Lower leg skin (tissue), 4 donors: ENCODE measurements at regions not wholly inside any gene's neighbourhood (a gene's known extent, or its start where the extent isn't known, plus 50 kb on each side); places are given as distances from the start of the nearest gene placed in this dataset.

Source experiments
- DNase-seq, 2 donors: peaks; one replicate each; pipeline ENCODE4 v3.0.0-alpha.2; 2019; ENCODE audit warnings: low spot score in 2 of 2
- H3K4me3 ChIP-seq: fragments of 200-600 bp; sonication (generic); 2 replicates; pipeline ENCODE4 v1.5.1; 2017; ENCODE audit warnings: mild to moderate bottlenecking, low read depth; ENCODE audit not compliant: poor library complexity, severe bottlenecking
- POLR2A ChIP-seq, 2 donors: fragments of 450-650 bp; IDR thresholded peaks; one replicate each; pipeline ENCODE4 v1.6.1; 2016 to 2017; ENCODE audit warnings: antibody characterized with exemption in 2 of 2, mild to moderate bottlenecking in 1 of 2, moderate library complexity in 1 of 2
- WGBS, 2 donors: methylation state at CpG; one replicate each; pipeline ENCODE4 v1.1.5; 2018; 5-methylcytosine and 5-hydroxymethylcytosine counted together
- intact Hi-C: fragments of 100-400 bp; cut with DNase I; formaldehyde crosslinking; loops from one replicate; pipeline ENCODE4 v1.15.0; 2023; ENCODE audit warnings: low total_unique reads
- TF ChIP-seq, protein P1 (sequence below), 3 donors: fragments of 450-650 bp; IDR thresholded peaks; one replicate each; pipeline ENCODE4 v1.5.1; 2016; ENCODE audit warnings: antibody characterized with exemption in 3 of 3, mild to moderate bottlenecking in 3 of 3, moderate library complexity in 2 of 3

DNA sequence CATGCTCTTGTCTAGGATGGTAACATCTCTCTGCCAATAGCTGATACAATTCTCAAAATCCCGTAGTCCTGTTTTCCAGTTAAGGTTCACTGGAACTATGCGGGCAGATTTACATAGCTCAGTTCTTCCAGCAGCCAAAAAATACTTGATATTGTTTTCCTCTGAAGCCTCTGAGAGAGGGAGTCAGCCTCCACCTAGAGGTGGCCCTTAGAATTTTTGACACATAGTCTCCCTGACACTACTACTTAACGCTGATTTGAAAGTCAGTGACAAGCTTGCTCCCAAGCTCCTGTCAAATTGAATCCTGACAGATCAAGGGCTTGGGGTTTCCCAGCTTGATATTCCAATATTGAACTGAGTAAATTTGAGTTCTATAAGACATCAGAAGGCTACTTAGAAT, 1780.1 kb downstream of the TP53TG3F start:
- TF ChIP-seq, protein P1, sequence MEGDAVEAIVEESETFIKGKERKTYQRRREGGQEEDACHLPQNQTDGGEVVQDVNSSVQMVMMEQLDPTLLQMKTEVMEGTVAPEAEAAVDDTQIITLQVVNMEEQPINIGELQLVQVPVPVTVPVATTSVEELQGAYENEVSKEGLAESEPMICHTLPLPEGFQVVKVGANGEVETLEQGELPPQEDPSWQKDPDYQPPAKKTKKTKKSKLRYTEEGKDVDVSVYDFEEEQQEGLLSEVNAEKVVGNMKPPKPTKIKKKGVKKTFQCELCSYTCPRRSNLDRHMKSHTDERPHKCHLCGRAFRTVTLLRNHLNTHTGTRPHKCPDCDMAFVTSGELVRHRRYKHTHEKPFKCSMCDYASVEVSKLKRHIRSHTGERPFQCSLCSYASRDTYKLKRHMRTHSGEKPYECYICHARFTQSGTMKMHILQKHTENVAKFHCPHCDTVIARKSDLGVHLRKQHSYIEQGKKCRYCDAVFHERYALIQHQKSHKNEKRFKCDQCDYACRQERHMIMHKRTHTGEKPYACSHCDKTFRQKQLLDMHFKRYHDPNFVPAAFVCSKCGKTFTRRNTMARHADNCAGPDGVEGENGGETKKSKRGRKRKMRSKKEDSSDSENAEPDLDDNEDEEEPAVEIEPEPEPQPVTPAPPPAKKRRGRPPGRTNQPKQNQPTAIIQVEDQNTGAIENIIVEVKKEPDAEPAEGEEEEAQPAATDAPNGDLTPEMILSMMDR (IDR thresholded peaks at IDR 0.05), result no peak
- no peak for DNase-seq
- 53 to 63% methylated on average over 3 of the region's 3 CpGs for WGBS, 2 donors
- intact Hi-C loops, result loop anchor here (10.0 kb wide), 1 partner anchor 155 kb away; no protein-coding TSS in a partner anchor
- H3K4me3 ChIP-seq, result no peak overlapping the region

DNA sequence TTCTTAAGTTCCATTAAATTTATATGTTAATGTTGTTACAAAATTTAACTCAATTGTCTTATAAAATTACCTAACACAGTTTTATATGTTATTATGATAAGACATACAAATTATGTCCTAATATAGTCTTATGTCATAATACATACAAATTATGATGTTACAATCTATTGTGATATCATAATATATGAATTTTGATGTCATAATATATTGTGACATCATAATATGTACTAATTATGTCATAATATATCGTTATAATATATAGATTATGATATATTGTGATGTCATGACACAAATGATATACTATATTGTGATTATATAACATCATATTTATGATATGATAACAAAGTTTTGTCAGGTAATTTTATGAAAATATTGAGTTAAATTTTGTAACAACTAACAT, 1789.6 kb downstream of the TP53TG3F start:
- intact Hi-C loops, result no loop called here
- 16 to 27% methylated on average over 1 of the region's 1 CpG for WGBS, 2 donors
- TF ChIP-seq POLR2A (IDR thresholded peaks at IDR 0.05), result no peak
- TF ChIP-seq, protein P1 (IDR thresholded peaks at IDR 0.05), result no peak
- no peak for DNase-seq
- no peak overlapping the region for H3K4me3 ChIP-seq

DNA sequence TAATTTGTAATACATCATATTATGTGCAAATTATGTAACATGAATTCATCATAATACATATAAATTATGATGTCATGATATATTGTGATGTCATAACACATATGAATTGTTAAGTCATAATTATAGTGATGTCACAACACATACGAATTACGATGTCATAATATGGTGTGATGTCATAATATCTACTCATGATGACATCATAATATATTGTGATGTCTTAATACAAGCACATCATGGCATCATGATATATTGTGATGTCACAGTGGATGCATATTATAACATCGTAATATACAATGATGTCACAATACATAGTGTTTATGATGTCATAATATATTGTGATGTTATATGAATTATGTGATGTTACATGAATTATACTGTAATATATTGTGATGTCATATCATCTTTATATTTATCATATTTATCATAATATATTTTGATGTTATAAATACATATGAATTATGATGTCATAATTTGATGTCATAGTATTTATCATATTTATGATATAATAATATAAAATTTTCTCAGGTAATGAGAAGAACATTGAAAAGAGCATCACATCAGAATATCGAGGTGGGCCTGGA, 1793.0 kb downstream of the TP53TG3F start:
- intact Hi-C loops, result no loop called here
- WGBS, 2 donors, result 86 to 91% methylated on average over 4 of the region's 4 CpGs
- no peak overlapping the region for H3K4me3 ChIP-seq
- TF ChIP-seq, protein P1 (IDR thresholded peaks at IDR 0.05), result no peak
- TF ChIP-seq POLR2A (IDR thresholded peaks at IDR 0.05), result no peak
- no peak for DNase-seq

DNA sequence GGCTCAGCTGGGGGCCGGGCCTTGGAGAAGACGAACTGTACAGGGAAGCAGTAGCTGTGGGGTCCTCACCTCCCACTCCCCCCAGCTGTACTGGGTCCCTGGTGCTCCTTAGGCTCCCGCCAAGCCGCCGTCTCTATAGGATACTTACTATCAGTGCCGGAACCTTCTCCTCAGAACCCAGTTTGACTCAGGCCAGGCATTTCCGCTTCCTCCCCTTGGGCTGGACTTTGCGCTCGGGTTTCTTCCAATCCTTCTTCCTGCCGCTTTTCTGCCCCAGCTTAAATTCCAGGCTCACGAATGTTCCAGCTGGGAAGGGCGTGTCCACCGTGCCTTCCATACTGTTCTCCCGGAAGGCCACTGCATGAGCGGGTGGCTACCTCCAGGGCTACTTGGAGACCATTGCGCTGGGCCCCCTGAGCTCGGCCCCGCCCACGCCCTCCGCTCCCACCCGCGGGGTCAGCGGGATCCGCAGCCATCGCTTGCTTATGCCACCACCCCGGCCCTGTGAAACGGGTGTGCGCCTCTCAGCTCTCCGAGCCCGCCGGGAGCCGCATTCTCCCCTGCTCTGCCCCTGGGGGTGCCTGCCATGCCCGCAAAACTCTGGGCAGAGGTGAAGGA, 1795.9 kb downstream of the TP53TG3F start:
- H3K4me3 ChIP-seq, result no peak overlapping the region
- DNase-seq, result no peak
- intact Hi-C loops, result no loop called here
- TF ChIP-seq, protein P1 (IDR thresholded peaks at IDR 0.05), result no peak
- no peak for TF ChIP-seq POLR2A (IDR thresholded peaks at IDR 0.05)
- WGBS, 2 donors, result 54 to 66% methylated on average over 27 to 33 of the region's 33 CpGs

DNA sequence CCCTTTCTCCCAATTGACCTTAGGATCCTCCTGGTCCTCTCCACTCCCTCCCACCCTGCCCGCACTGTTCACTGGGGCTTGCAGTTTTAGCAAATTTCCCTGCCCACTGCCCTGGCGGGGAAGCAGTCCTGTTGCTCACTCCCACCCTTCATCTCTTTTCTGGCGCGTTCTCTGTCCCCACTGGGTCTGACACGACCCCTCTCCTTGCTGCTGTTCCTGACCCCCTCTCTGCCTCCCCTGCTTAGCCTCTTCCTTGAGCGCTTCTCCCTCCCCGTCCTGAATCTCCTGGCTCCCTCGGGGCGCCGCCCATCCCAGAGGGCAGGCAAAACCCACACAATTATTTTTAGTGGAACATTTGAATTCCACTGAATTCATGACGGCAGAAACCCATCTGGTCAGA, 1796.4 kb downstream of the TP53TG3F start:
- no peak overlapping the region for H3K4me3 ChIP-seq
- TF ChIP-seq, protein P1 (IDR thresholded peaks at IDR 0.05), result no peak
- TF ChIP-seq POLR2A (IDR thresholded peaks at IDR 0.05), result no peak
- 44 to 53% methylated on average over 11 of the region's 11 CpGs for WGBS, 2 donors
- intact Hi-C loops, result no loop called here
- no peak for DNase-seq

DNA sequence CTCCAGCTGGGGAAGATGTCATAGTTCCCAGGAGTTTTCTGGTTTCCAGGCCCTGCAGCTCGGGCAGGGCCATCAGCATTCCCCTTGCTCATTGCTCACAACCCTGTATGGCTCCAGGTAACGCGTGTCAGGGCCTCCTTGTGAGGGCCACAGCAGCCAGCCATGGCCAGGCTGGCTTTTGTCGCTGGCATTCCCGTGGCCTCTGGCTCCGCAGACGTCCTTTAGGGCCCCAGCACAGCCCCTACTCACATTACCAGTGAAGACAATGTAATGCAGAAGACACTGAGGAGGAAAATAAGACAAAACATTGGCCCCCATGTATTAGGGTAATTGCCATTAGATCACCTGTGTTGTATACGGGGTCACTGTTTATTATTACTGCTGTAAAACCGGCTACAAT, 1799.0 kb downstream of the TP53TG3F start:
- WGBS, 2 donors, result 72 to 83% methylated on average over 9 of the region's 9 CpGs
- no peak for TF ChIP-seq POLR2A (IDR thresholded peaks at IDR 0.05)
- TF ChIP-seq, protein P1 (IDR thresholded peaks at IDR 0.05), result no peak
- no peak for DNase-seq
- intact Hi-C loops, result no loop called here
- no peak overlapping the region for H3K4me3 ChIP-seq
